ENCODE measurements at regions not wholly inside any gene's neighbourhood (a gene's known extent, or its start where the extent isn't known, plus 50 kb on each side); places are given as distances from the start of the nearest gene placed in this dataset.

- H3K4me3 Mint-ChIP-seq, result no peak overlapping the region
- ATAC-seq (replicated peaks), result no peak
- H3K27me3 Mint-ChIP-seq, result no peaks in the 10 kb centered on the region
- H3K9me3 Mint-ChIP-seq, result no peaks in the 10 kb centered on the region
- H3K27ac Mint-ChIP-seq, result no peak overlapping the region
- H3K4me1 Mint-ChIP-seq, result no peaks in the 10 kb centered on the region
- no peaks in the 10 kb centered on the region for H3K36me3 Mint-ChIP-seq (ENCODE audit: low read depth)
Measured at GRCh38 chr2:120598416-120598815, 137.3 kb upstream of the GLI2 start.

DNA sequence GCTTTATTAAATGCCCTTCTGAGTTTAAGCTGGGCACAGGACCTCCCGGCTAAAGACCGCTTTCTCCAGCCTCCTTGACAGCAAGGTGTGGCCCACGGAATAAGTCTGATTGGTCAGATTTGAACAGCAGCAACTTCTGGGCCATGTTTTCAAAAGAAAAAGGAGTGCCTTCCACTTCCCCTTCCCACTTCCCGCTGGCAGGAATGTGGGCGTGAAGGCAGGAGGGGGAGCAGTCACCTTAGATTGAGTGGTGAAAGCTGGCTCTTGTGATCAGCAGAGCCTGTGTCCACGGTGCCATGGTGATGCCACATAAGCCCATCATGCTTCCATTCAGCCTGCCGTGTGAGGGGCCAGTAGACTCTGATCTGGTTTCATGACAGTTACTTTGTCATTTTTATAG, 136.6 kb upstream of the GLI2 start:
- H3K9me3 Mint-ChIP-seq, result no peaks in the 10 kb centered on the region
- no peaks in the 10 kb centered on the region for H3K36me3 Mint-ChIP-seq (ENCODE audit: low read depth)
- H3K27ac Mint-ChIP-seq, result no peak overlapping the region
- ATAC-seq (replicated peaks), result no peak
- H3K4me3 Mint-ChIP-seq, result no peak overlapping the region
- H3K4me1 Mint-ChIP-seq, result no peaks in the 10 kb centered on the region
- H3K27me3 Mint-ChIP-seq, result peaks cover 4% of the 10 kb centered on the region

DNA sequence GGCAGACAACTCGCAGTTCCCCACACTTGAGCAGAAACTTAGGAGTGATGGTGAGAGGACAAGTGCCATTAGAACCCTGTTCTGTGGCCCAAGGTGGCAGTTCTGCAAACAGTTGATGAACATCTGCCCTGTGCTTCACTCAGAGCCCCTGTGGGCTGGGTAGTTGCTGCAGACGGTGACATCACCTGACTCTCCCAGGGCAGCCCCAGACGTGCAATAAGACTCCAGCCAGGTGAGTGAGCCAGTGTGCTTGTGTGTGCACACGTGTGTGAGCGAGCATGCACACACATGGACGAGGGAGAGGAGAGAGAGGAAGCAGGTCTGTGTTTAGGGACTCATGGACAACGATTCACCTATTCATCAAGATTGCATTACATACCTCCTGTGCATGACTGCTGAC, 136.0 kb upstream of the GLI2 start:
- no peak overlapping the region for H3K4me3 Mint-ChIP-seq
- H3K36me3 Mint-ChIP-seq (ENCODE audit: low read depth), result no peaks in the 10 kb centered on the region
- no peak overlapping the region for H3K27ac Mint-ChIP-seq
- H3K27me3 Mint-ChIP-seq, result peaks cover 8% of the 10 kb centered on the region
- no peaks in the 10 kb centered on the region for H3K9me3 Mint-ChIP-seq
- no peaks in the 10 kb centered on the region for H3K4me1 Mint-ChIP-seq
- ATAC-seq (replicated peaks), result no peak

GRCh38 chr2:120600335-120600734, 135.3 kb upstream of the GLI2 start:
- no peaks in the 10 kb centered on the region for H3K4me1 Mint-ChIP-seq
- H3K9me3 Mint-ChIP-seq, result no peaks in the 10 kb centered on the region
- peaks cover 9% of the 10 kb centered on the region for H3K27me3 Mint-ChIP-seq
- H3K27ac Mint-ChIP-seq, result no peak overlapping the region
- ATAC-seq (replicated peaks), result no peak
- H3K4me3 Mint-ChIP-seq, result no peak overlapping the region
- H3K36me3 Mint-ChIP-seq (ENCODE audit: low read depth), result no peaks in the 10 kb centered on the region

GRCh38 chr2:120600786-120601185, 134.9 kb upstream of the GLI2 start:
- Mint-ChIP-seq H3K4me1 (no peaks in the 10 kb centered on the region), H3K27ac (no peak overlapping the region), H3K4me3 (no peak overlapping the region), H3K36me3 (ENCODE audit: low read depth) (no peaks in the 10 kb centered on the region), H3K27me3 (peaks cover 13% of the 10 kb centered on the region), H3K9me3 (no peaks in the 10 kb centered on the region)
- no peak for ATAC-seq (replicated peaks)

DNA sequence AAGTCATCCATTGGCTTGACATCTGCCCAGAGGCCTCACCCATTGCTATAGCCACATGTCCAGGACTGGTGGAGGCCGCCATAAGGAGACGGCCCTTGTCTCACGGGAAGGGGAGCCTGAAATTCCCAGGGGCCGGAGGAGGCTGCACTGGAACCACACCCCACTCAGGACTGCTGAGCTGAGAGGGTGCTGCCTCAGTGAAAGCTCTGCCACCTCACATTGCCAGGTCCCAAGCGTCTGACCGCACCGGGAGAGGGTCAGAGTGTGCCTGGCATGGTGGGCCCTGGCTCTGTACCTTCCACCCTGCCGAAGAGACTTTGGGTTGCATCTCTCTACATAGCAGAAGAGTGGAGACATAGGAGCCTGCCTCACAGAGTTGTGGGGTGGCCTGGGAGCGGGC, 134.1 kb upstream of the GLI2 start:
- Mint-ChIP-seq H3K9me3 (no peaks in the 10 kb centered on the region), H3K4me3 (no peak overlapping the region), H3K27ac (no peak overlapping the region), H3K36me3 (ENCODE audit: low read depth) (no peaks in the 10 kb centered on the region), H3K27me3 (peaks cover 15% of the 10 kb centered on the region), H3K4me1 (no peaks in the 10 kb centered on the region)
- no peak for ATAC-seq (replicated peaks)

- Mint-ChIP-seq H3K27me3 (peaks cover 15% of the 10 kb centered on the region), H3K4me1 (no peaks in the 10 kb centered on the region), H3K4me3 (no peak overlapping the region), H3K27ac (no peak overlapping the region), H3K36me3 (ENCODE audit: low read depth) (no peaks in the 10 kb centered on the region), H3K9me3 (no peaks in the 10 kb centered on the region)
- no peak for ATAC-seq (replicated peaks)
Measured at GRCh38 chr2:120602251-120602650, 133.4 kb upstream of the GLI2 start.

DNA sequence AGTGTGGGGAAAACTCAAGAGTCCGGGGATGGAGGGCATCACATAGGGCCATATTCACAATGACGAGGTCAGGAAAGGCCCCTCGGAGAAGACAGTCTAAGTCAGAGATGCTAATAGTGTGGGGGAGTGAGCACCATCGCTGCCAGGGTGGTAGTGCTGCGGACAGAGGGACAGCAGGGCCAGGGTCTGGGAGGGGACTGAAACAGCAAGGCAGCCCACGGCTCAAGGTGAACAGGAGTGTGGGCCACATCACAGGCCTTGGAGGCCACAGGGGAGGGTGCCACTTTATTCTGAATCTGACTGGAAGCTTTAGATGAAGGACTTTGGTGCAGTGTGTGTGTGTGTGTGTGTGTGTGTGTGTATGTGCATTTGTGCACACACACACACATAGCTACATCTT, 130.9 kb upstream of the GLI2 start:
- Mint-ChIP-seq H3K27me3 (peaks cover 15% of the 10 kb centered on the region), H3K9me3 (no peaks in the 10 kb centered on the region), H3K4me1 (no peaks in the 10 kb centered on the region), H3K36me3 (ENCODE audit: low read depth) (no peaks in the 10 kb centered on the region), H3K27ac (no peak overlapping the region), H3K4me3 (no peak overlapping the region)
- ATAC-seq (replicated peaks), result no peak

- ATAC-seq (replicated peaks), result no peak
- no peak overlapping the region for H3K27ac Mint-ChIP-seq
Measured at GRCh38 chr2:120605231-120605935, 130.3 kb upstream of the GLI2 start.

GRCh38 chr2:120606280-120606679, 129.4 kb upstream of the GLI2 start:
- H3K27ac Mint-ChIP-seq, result no peak overlapping the region
- H3K4me1 Mint-ChIP-seq, result no peaks in the 10 kb centered on the region
- peaks cover 15% of the 10 kb centered on the region for H3K27me3 Mint-ChIP-seq
- no peak overlapping the region for H3K4me3 Mint-ChIP-seq
- H3K36me3 Mint-ChIP-seq (ENCODE audit: low read depth), result no peaks in the 10 kb centered on the region
- H3K9me3 Mint-ChIP-seq, result no peaks in the 10 kb centered on the region
- no peak for ATAC-seq (replicated peaks)

More at GRCh38 chr2:120605231-120605935, 130.3 kb upstream of the GLI2 start:
- H3K36me3 Mint-ChIP-seq (ENCODE audit: low read depth), result no peaks in the 10 kb centered on the region
- peaks cover 15% of the 10 kb centered on the region for H3K27me3 Mint-ChIP-seq
- H3K4me1 Mint-ChIP-seq, result no peaks in the 10 kb centered on the region
- H3K9me3 Mint-ChIP-seq, result no peaks in the 10 kb centered on the region
- H3K4me3 Mint-ChIP-seq, result no peak overlapping the region

- no peak for ATAC-seq (replicated peaks)
Measured at GRCh38 chr2:120606931-120607330, 128.7 kb upstream of the GLI2 start.

GRCh38 chr2:120607506-120607905, 128.2 kb upstream of the GLI2 start:
- no peak overlapping the region for H3K4me3 Mint-ChIP-seq
- ATAC-seq (replicated peaks), result no peak
- no peaks in the 10 kb centered on the region for H3K36me3 Mint-ChIP-seq (ENCODE audit: low read depth)
- peaks cover 21% of the 10 kb centered on the region for H3K27me3 Mint-ChIP-seq
- H3K27ac Mint-ChIP-seq, result no peak overlapping the region
- H3K9me3 Mint-ChIP-seq, result no peaks in the 10 kb centered on the region
- H3K4me1 Mint-ChIP-seq, result no peaks in the 10 kb centered on the region

More at GRCh38 chr2:120606931-120607330, 128.7 kb upstream of the GLI2 start:
- Mint-ChIP-seq H3K36me3 (ENCODE audit: low read depth) (no peaks in the 10 kb centered on the region), H3K4me3 (no peak overlapping the region), H3K4me1 (no peaks in the 10 kb centered on the region), H3K27me3 (peaks cover 15% of the 10 kb centered on the region), H3K27ac (no peak overlapping the region), H3K9me3 (no peaks in the 10 kb centered on the region)

DNA sequence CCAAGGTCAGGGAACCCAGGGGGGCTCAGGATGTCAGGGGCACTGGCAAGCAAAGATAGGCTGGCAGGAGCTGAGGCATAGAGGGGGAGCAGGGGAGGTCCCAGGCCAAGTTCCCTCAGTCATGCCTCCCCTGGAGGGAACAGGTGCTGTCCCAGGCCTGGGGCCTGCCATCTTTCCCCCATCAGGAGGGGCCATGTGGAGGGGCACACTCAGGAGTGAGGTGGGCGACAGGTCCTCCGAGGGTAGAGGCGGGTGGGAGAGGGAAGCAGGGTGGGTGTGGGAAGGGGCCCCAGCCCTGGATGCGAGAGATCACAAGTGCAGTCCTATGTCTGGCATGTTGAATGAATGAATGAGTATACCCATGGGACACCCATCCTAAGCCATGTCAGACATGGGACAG, 127.7 kb upstream of the GLI2 start:
- Mint-ChIP-seq H3K4me3 (no peak overlapping the region), H3K4me1 (no peaks in the 10 kb centered on the region), H3K36me3 (ENCODE audit: low read depth) (no peaks in the 10 kb centered on the region), H3K9me3 (no peaks in the 10 kb centered on the region), H3K27ac (no peak overlapping the region), H3K27me3 (peaks cover 21% of the 10 kb centered on the region)
- ATAC-seq (replicated peaks), result no peak

DNA sequence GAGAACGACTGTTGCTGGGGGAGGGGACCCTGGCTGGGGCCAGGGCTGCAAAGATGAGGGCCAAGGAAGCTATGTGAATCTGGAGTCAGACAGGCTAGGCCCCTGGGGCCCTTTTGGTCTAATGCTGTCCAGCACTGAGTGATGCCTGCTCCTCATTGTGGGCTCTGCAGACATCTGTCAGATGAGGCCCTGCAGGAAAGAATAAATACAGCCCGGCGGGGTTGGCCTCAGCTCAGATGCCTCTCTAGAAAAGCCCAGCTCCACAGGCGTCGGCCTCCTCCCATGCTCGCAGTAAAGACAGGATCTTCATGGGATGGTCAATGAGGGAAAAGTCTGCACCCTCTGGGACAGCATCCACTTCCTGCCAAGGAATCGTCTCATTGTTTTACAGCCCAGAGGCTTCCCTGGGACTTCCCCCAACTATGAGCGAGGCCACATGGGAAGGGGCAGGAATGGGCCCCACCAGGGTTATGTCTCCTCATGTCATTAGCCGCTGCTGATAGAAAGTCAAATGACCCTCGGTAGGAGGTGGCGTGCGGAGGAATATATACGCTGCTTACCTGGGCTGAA, 125.8 kb upstream of the GLI2 start:
- H3K4me1 Mint-ChIP-seq, result no peaks in the 10 kb centered on the region

DNA sequence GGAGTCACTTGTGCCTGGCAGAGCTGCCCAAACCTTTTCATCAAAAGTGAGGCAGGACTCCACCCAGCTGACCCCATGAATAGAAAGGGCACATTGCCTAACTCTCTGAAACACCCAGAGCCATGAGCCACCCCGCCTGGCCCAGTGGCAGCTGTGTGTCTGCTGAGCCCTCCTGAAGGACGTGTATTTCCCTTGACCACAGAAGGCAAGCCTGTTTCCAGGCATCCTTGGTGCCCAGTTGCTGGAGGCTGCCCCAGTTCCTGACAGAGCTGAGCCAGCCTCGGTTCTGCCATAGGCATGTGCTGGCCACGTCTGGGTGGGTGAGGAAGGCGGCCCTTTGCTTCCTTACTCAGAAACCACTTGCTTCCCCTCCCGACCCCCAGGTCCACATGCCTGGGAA, 124.7 kb upstream of the GLI2 start:
- ATAC-seq (replicated peaks), result no peak
- no peaks in the 10 kb centered on the region for H3K9me3 Mint-ChIP-seq
- H3K4me3 Mint-ChIP-seq, result no peak overlapping the region
- no peak overlapping the region for H3K27ac Mint-ChIP-seq
- no peaks in the 10 kb centered on the region for H3K36me3 Mint-ChIP-seq (ENCODE audit: low read depth)
- H3K27me3 Mint-ChIP-seq, result peaks cover 10% of the 10 kb centered on the region
- no peaks in the 10 kb centered on the region for H3K4me1 Mint-ChIP-seq

More for the DNA sequence above, 125.8 kb upstream of the GLI2 start:
- no peaks in the 10 kb centered on the region for H3K9me3 Mint-ChIP-seq
- H3K27me3 Mint-ChIP-seq, result peaks cover 16% of the 10 kb centered on the region
- ATAC-seq (replicated peaks), result no peak
- no peak overlapping the region for H3K27ac Mint-ChIP-seq
- no peaks in the 10 kb centered on the region for H3K36me3 Mint-ChIP-seq (ENCODE audit: low read depth)
- H3K4me3 Mint-ChIP-seq, result no peak overlapping the region

Measured in activated T-helper 17 cell treated with anti-CD3 and anti-CD28 coated beads, Interleukin-2, amount 50 U/mL, for 72 hours (primary cell).